H1 (cell line): ENCODE measurements at regions not wholly inside any gene's neighbourhood (a gene's known extent, or its start where the extent isn't known, plus 50 kb on each side); places are given as distances from the start of the nearest gene placed in this dataset.

ENCODE experiments used
- CTCF ChIA-PET: fragments of 300-600 bp; sonication (Branson Sonifier 250); formaldehyde crosslinking; loops from one replicate; lab custom pipeline; 2021; ENCODE audit not compliant: partially characterized antibody; lab: Charles Lee
- POLR2A ChIA-PET: fragments of 300-600 bp; sonication (Branson Sonifier 250); formaldehyde crosslinking; loops from one replicate; lab custom pipeline; 2021; ENCODE audit warnings: inconsistent platforms; ENCODE audit not compliant: partially characterized antibody; lab: Charles Lee
- DNase-seq, 2 experiments: peaks; one replicate each; pipeline versions ENCODE4 v3.0.0 to v3.0.0-alpha.2; 2010 to 2022; ENCODE audit warnings: low spot score in 2 of 2, low read depth in 1 of 2, mixed read lengths in 1 of 2
- FAIRE-seq: peaks from 2 replicates; lab custom pipeline; 2011; peaks lifted over from hg19 to GRCh38; lab: Jason Lieb, UNC
- H2AFZ ChIP-seq: 2 replicates; pipeline ENCODE4 v1.8.1; 2012; ENCODE audit warnings: low read length, inconsistent platforms
- H2AK5ac ChIP-seq: 2 replicates; pipeline ENCODE4 v1.6.1; 2013; ENCODE audit warnings: low read depth, low read length
- H2BK120ac ChIP-seq: replicated peaks from 2 replicates; pipeline ENCODE3; 2013; ENCODE audit warnings: low read depth, low read length, inconsistent platforms
- H2BK12ac ChIP-seq: 2 replicates; pipeline ENCODE4 v1.6.1; 2013; ENCODE audit warnings: low read depth, low read length
- H2BK15ac ChIP-seq: 2 replicates; pipeline ENCODE4 v1.6.1; 2013; ENCODE audit warnings: low read length
- H2BK20ac ChIP-seq: 2 replicates; pipeline ENCODE4 v1.6.1; 2013; ENCODE audit warnings: low read length
- H2BK5ac ChIP-seq: 2 replicates; pipeline ENCODE4 v1.6.1; 2013; ENCODE audit warnings: low read depth, low read length
- H3K14ac ChIP-seq: 2 replicates; pipeline ENCODE4 v1.6.1; 2013; ENCODE audit warnings: inconsistent platforms; ENCODE audit not compliant: insufficient read length
- H3K18ac ChIP-seq: 2 replicates; pipeline ENCODE4 v1.6.1; 2013; ENCODE audit warnings: low read length; ENCODE audit errors: extremely low read depth
- H3K23ac ChIP-seq: 2 replicates; pipeline ENCODE4 v1.6.1; 2013; ENCODE audit warnings: inconsistent platforms; ENCODE audit not compliant: insufficient read length
- H3K23me2 ChIP-seq: 2 replicates; pipeline ENCODE4 v1.6.1; 2013; ENCODE audit warnings: low read depth, low read length
- H3K27ac ChIP-seq: 2 replicates; pipeline ENCODE4 v1.6.1; 2011; ENCODE audit warnings: low read depth, low read length, inconsistent platforms
- H3K27me3 ChIP-seq, 4 experiments: replicated peaks in 1 of 4; 1 replicate in 1 of 4; 2 replicates in 3 of 4; pipeline versions ENCODE4 v1.6.1 to v1.8.1; 2011 to 2013; ENCODE audit warnings: low read length in 3 of 4, mild to moderate bottlenecking in 3 of 4, inconsistent platforms in 2 of 4, mixed read lengths in 2 of 4, moderate library complexity in 1 of 4; ENCODE audit not compliant: control insufficient read depth in 3 of 4, insufficient read depth in 3 of 4; ENCODE audit errors: extremely low read depth in 1 of 4
- H3K36me3 ChIP-seq, 4 experiments: 2 replicates each; pipeline versions ENCODE4 v1.6.1 to v1.8.1; 2011 to 2013; ENCODE audit warnings: mild to moderate bottlenecking in 4 of 4, low read length in 3 of 4, moderate library complexity in 2 of 4, control low read depth in 1 of 4, inconsistent platforms in 1 of 4; ENCODE audit not compliant: insufficient read depth in 4 of 4, control insufficient read depth in 2 of 4
- H3K4ac ChIP-seq: replicated peaks from 2 replicates; pipeline ENCODE3; 2013; ENCODE audit warnings: low read length, low read depth, mixed read lengths, inconsistent platforms; ENCODE audit not compliant: insufficient read length
- H3K4me1 ChIP-seq, 4 experiments: replicated peaks in 1 of 4; 1 replicate in 1 of 4; 2 replicates in 3 of 4; pipeline versions ENCODE4 v1.6.1 to v1.8.1; 2011 to 2013; ENCODE audit warnings: low read length in 3 of 4, inconsistent platforms in 2 of 4, mixed read lengths in 1 of 4; ENCODE audit not compliant: insufficient read depth in 4 of 4, control insufficient read depth in 3 of 4
- H3K4me2 ChIP-seq, 2 experiments: 2 replicates each; pipeline versions ENCODE4 v1.6.1 to v1.8.1; 2011 to 2013; ENCODE audit warnings: low read depth in 2 of 2, low read length in 2 of 2, control low read depth in 1 of 2, inconsistent platforms in 1 of 2, mild to moderate bottlenecking in 1 of 2; ENCODE audit not compliant: insufficient read depth in 1 of 2
- H3K4me3 ChIP-seq, 4 experiments: fragments of 200-600, 300-600 bp in 1 of 4; sonication (generic), shearing (Covaris generic), sonication (Bioruptor Twin) in 1 of 4; 2 replicates each; pipeline versions ENCODE4 v1.5.1 to v1.8.1; 2011 to 2016; ENCODE audit warnings: low read length in 4 of 4, low read depth in 3 of 4, control low read depth in 2 of 4, inconsistent platforms in 2 of 4, mild to moderate bottlenecking in 2 of 4, mixed read lengths in 1 of 4, moderate library complexity in 1 of 4; ENCODE audit not compliant: insufficient read depth in 2 of 4; ENCODE audit errors: extremely low read depth in 1 of 4
- H3K56ac ChIP-seq: replicated peaks from 2 replicates; pipeline ENCODE3; 2013; ENCODE audit warnings: low read depth, mild to moderate bottlenecking, mixed read lengths, low read length, inconsistent platforms; ENCODE audit not compliant: insufficient read length
- H3K79me1 ChIP-seq: 2 replicates; pipeline ENCODE4 v1.6.1; 2013; ENCODE audit warnings: low read depth, low read length, control low read depth
- H3K79me2 ChIP-seq, 2 experiments: 2 replicates each; pipeline versions ENCODE4 v1.6.1 to v1.8.1; 2012 to 2013; ENCODE audit warnings: low read length in 2 of 2, mild to moderate bottlenecking in 2 of 2, inconsistent platforms in 1 of 2; ENCODE audit not compliant: insufficient read depth in 2 of 2, control insufficient read depth in 1 of 2
- H3K9ac ChIP-seq, 4 experiments: replicated peaks in 1 of 4; 1 replicate in 1 of 4; 2 replicates in 3 of 4; pipeline versions ENCODE4 v1.6.1 to v1.8.1; 2011 to 2013; ENCODE audit warnings: low read depth in 3 of 4, low read length in 3 of 4, control low read depth in 2 of 4, mild to moderate bottlenecking in 2 of 4, moderate library complexity in 2 of 4, inconsistent platforms in 1 of 4; ENCODE audit errors: extremely low read depth in 1 of 4
- H3K9me3 ChIP-seq, 2 experiments: 2 replicates each; pipeline versions ENCODE4 v1.6.1 to v1.8.1; 2012 to 2013; ENCODE audit warnings: mild to moderate bottlenecking in 2 of 2, moderate library complexity in 2 of 2, control low read depth in 1 of 2, inconsistent platforms in 1 of 2, low read depth in 1 of 2, low read length in 1 of 2, mixed read lengths in 1 of 2; ENCODE audit not compliant: insufficient read depth in 2 of 2
- H4K20me1 ChIP-seq, 2 experiments: replicated peaks in 1 of 2; 2 replicates each; pipeline versions ENCODE3 to v1.8.1; 2011 to 2013; ENCODE audit warnings: inconsistent platforms in 2 of 2, low read length in 2 of 2, mild to moderate bottlenecking in 1 of 2; ENCODE audit not compliant: insufficient read depth in 2 of 2, control insufficient read depth in 1 of 2
- H4K5ac ChIP-seq: 2 replicates; pipeline ENCODE4 v1.6.1; 2013; ENCODE audit warnings: low read length, low read depth, mixed read lengths, inconsistent platforms; ENCODE audit not compliant: insufficient read length
- H4K8ac ChIP-seq: 2 replicates; pipeline ENCODE4 v1.8.0; 2013; ENCODE audit warnings: mild to moderate bottlenecking, moderate library complexity, low read length, inconsistent platforms; ENCODE audit not compliant: insufficient read depth; ENCODE audit errors: extremely low read depth
- H4K91ac ChIP-seq: replicated peaks from 2 replicates; pipeline ENCODE3; 2013; ENCODE audit warnings: low read length, mixed read lengths, inconsistent platforms; ENCODE audit not compliant: insufficient read length
- CREB1 ChIP-seq: IDR thresholded peaks from 2 replicates; pipeline ENCODE4 v1.6.1; 2012; ENCODE audit warnings: inconsistent platforms
- EP300 ChIP-seq, 2 experiments: IDR thresholded peaks; 1 replicate in 1 of 2; 2 replicates in 1 of 2; pipeline ENCODE4 v1.6.1; 2011 to 2012; ENCODE audit warnings: low read depth in 2 of 2, low read length in 2 of 2, mild to moderate bottlenecking in 2 of 2, borderline replicate concordance in 1 of 2, inconsistent platforms in 1 of 2, moderate library complexity in 1 of 2
- HDAC6 ChIP-seq: IDR thresholded peaks from one replicate; pipeline ENCODE4 v1.7.1; 2012; ENCODE audit warnings: low read depth, mild to moderate bottlenecking, inconsistent platforms, low read length, moderate library complexity
- PHF8 ChIP-seq: fragments of 200-600 bp; sonication (generic); conservative IDR thresholded peaks from 2 replicates; pipeline ENCODE4 v1.7.1; 2012; ENCODE audit warnings: low read depth, mild to moderate bottlenecking, inconsistent platforms, low read length, moderate library complexity
- POLR2AphosphoS5 ChIP-seq: IDR thresholded peaks from 2 replicates; pipeline ENCODE4 v1.6.1; 2011; ENCODE audit warnings: low read depth, low read length
- SUZ12 ChIP-seq: fragments of 200-600 bp; sonication (generic); IDR thresholded peaks from 2 replicates; pipeline ENCODE4 v1.6.1; 2012; ENCODE audit warnings: mild to moderate bottlenecking, inconsistent platforms, low read length, moderate library complexity, mixed read lengths
- TCF12 ChIP-seq: IDR thresholded peaks from 2 replicates; pipeline ENCODE4 v1.6.1; 2011; ENCODE audit warnings: low read depth, mild to moderate bottlenecking, low read length
- TEAD4 ChIP-seq: IDR thresholded peaks from 2 replicates; pipeline ENCODE4 v1.6.1; 2012; ENCODE audit warnings: low read depth, low read length, inconsistent platforms, mixed read lengths
- WGBS, 2 experiments: shearing (Covaris generic) in 1 of 2; methylation state at CpG; one replicate each; pipeline versions ENCODE4 v1.1.6 to v1.1.7; 2013 to 2015; ENCODE audit warnings: low lambda C conversion rate in 2 of 2, mixed read lengths in 2 of 2, inconsistent platforms in 1 of 2, low coverage in 1 of 2, missing lambda C conversion rate in 1 of 2; ENCODE audit not compliant: insufficient replicate concordance in 2 of 2, insufficient coverage in 1 of 2, insufficient read length in 1 of 2; ENCODE audit errors: extremely low coverage in 1 of 2, missing lambda C conversion rate in 1 of 2; 5-methylcytosine and 5-hydroxymethylcytosine counted together
- TF ChIP-seq, protein P1 (sequence below), 3 experiments: IDR thresholded peaks; 1 replicate in 2 of 3; 2 replicates in 1 of 3; pipeline versions ENCODE4 v1.5.1 to v1.6.1; 2011; ENCODE audit warnings: low read length in 3 of 3, mild to moderate bottlenecking in 3 of 3, inconsistent platforms in 2 of 3, low read depth in 1 of 3, moderate library complexity in 1 of 3; ENCODE audit not compliant: insufficient read depth in 1 of 3; ENCODE audit errors: control extremely low read depth in 1 of 3

- H2BK120ac ChIP-seq, result no peak overlapping the region
- H2BK5ac ChIP-seq, result no peak overlapping the region
- no peaks in the 10 kb centered on the region for H3K27me3 ChIP-seq
- no peak overlapping the region for H4K8ac ChIP-seq
- no peaks in the 10 kb centered on the region for H3K79me1 ChIP-seq
- no peaks in the 10 kb centered on the region for H3K23me2 ChIP-seq
- H2BK12ac ChIP-seq, result no peak overlapping the region
- H3K4ac ChIP-seq, result no peak overlapping the region
- H3K27ac ChIP-seq, result no peak overlapping the region
- H3K56ac ChIP-seq, result no peak overlapping the region
- no peak overlapping the region for H4K5ac ChIP-seq
- H3K9ac ChIP-seq, result no peak overlapping the region
- TF ChIP-seq TCF12, result no peak
- no peak for TF ChIP-seq TEAD4
- no peak for TF ChIP-seq HDAC6
- TF ChIP-seq CREB1, result no peak
- no peak for TF ChIP-seq SUZ12
- TF ChIP-seq POLR2AphosphoS5, result no peak
- TF ChIP-seq, protein P1, sequence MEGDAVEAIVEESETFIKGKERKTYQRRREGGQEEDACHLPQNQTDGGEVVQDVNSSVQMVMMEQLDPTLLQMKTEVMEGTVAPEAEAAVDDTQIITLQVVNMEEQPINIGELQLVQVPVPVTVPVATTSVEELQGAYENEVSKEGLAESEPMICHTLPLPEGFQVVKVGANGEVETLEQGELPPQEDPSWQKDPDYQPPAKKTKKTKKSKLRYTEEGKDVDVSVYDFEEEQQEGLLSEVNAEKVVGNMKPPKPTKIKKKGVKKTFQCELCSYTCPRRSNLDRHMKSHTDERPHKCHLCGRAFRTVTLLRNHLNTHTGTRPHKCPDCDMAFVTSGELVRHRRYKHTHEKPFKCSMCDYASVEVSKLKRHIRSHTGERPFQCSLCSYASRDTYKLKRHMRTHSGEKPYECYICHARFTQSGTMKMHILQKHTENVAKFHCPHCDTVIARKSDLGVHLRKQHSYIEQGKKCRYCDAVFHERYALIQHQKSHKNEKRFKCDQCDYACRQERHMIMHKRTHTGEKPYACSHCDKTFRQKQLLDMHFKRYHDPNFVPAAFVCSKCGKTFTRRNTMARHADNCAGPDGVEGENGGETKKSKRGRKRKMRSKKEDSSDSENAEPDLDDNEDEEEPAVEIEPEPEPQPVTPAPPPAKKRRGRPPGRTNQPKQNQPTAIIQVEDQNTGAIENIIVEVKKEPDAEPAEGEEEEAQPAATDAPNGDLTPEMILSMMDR (IDR thresholded peaks at IDR 0.05; ENCODE audit: control extremely low read depth in 1 of 3, insufficient read depth in 1 of 3, low read depth in 1 of 3, low read length in 3 of 3), result no peak
- no peak for TF ChIP-seq EP300 (IDR thresholded peaks at IDR 0.05; ENCODE audit: borderline replicate concordance in 1 of 2, low read depth in 2 of 2, low read length in 2 of 2)
- TF ChIP-seq PHF8, result no peak
- 95% methylated on average over 2 of the region's 3 CpGs; no CpG with 5 or more reads in 1 of the 2 experiments for WGBS, 2 experiments
- H3K9me3 ChIP-seq, result no peaks in the 10 kb centered on the region
- no peak overlapping the region for H3K4me3 ChIP-seq
- no peaks in the 10 kb centered on the region for H4K20me1 ChIP-seq
- H3K4me1 ChIP-seq, result no peaks in the 10 kb centered on the region; a peak in 1 of 7 replicates
- H3K18ac ChIP-seq, result no peak overlapping the region
- H2AFZ ChIP-seq, result peak overlapping the region; percentile 53; the same call in 1 of the 2 replicates
- H2BK20ac ChIP-seq, result no peak overlapping the region
- no peak overlapping the region for H3K23ac ChIP-seq
- no peak overlapping the region for H4K91ac ChIP-seq
- DNase-seq (no peak), FAIRE-seq (no peak)
- no peaks in the 10 kb centered on the region for H3K79me2 ChIP-seq
- H3K36me3 ChIP-seq, result no peaks in the 10 kb centered on the region
- no peak overlapping the region for H2AK5ac ChIP-seq
- H3K14ac ChIP-seq, result no peak overlapping the region
- ChIA-PET POLR2A (no interaction called here), CTCF (interaction anchor here (1.6 kb wide), 1 partner anchor 18 kb away, joined by 3 read pairs; no protein-coding TSS in a partner anchor)
- H2BK15ac ChIP-seq, result no peak overlapping the region
- no peak overlapping the region for H3K4me2 ChIP-seq
Observed at GRCh38 chr2:136361521-136361920, 243.6 kb upstream of the CXCR4 start.
